ENCODE measurements at regions not wholly inside any gene's neighbourhood (a gene's known extent, or its start where the extent isn't known, plus 50 kb on each side); places are given as distances from the start of the nearest gene placed in this dataset.
A peak's percentile ranks its signal among the peaks of the same experiment; 100 is the strongest.

- peak; percentile 9; the same call in 1 of the 2 replicates for TF ChIP-seq SIN3A (IDR thresholded peaks at IDR 0.05; ENCODE audit: borderline replicate concordance, insufficient read depth, low read length)
- peak; percentile 18 for TF ChIP-seq FOXP2 (optimal IDR thresholded peaks at IDR 0.05; ENCODE audit: borderline replicate concordance, extremely low read depth, extremely low read length, insufficient read depth)
- no peak for TF ChIP-seq POLR2AphosphoS5 (IDR thresholded peaks at IDR 0.05; ENCODE audit: low read depth, low read length)
Measured at GRCh38 chr5:38783011-38783561, 62.7 kb upstream of the OSMR start.

DNA sequence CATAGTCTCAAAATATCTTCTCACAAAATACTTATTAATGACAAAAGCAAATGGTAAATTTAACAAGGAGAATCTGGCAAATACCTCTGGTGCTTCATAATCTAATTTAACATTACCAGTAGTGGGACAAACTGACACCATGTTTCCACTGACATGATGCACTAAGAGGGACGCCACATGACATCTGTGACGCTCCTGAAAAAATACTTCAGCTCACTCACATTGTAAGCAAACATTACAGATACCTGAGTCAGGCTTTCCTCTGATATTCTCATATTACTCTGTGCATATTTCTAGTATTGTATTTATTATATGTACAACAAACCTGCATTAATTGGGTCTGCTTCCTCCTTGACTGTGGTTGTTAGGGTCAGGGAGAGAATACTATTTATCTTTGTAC is 56.7 kb upstream of the OSMR start:
- TF ChIP-seq TAF1 (IDR thresholded peaks at IDR 0.05; ENCODE audit: borderline replicate concordance, insufficient read depth, low read length) (no peak), FOXP2 (optimal IDR thresholded peaks at IDR 0.05; ENCODE audit: borderline replicate concordance, extremely low read depth, extremely low read length, insufficient read depth) (no peak), POLR2AphosphoS5 (IDR thresholded peaks at IDR 0.05; ENCODE audit: low read depth, low read length) (no peak), SIN3A (IDR thresholded peaks at IDR 0.05; ENCODE audit: borderline replicate concordance, insufficient read depth, low read length) (no peak), REST (IDR thresholded peaks at IDR 0.05; ENCODE audit: insufficient read depth in 1 of 2, low read depth in 2 of 2, low read length in 2 of 2) (no peak)

DNA sequence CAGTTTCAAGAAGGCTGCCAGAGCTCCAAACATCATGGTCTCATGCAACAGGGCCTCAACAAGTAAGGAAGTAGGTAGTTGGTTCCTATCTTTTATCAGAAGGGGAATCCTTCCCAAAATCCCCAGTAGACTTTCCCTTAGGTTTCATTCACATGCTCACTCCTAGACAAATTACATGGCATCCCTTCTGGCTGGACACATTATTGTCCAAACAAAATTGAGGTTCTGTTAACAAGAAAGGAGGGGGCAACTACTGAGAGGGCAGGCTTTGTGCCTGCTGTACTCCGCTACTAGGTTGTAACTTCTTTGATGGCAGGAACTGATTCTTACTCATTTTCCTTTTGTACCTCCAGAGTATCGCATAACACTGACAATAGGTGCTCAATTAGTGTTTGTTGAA is 56.0 kb upstream of the OSMR start:
- TF ChIP-seq SIN3A (IDR thresholded peaks at IDR 0.05; ENCODE audit: borderline replicate concordance, insufficient read depth, low read length), result no peak
- TF ChIP-seq FOXP2 (optimal IDR thresholded peaks at IDR 0.05; ENCODE audit: borderline replicate concordance, extremely low read depth, extremely low read length, insufficient read depth), result no peak
- no peak for TF ChIP-seq POLR2AphosphoS5 (IDR thresholded peaks at IDR 0.05; ENCODE audit: low read depth, low read length)
- TF ChIP-seq TAF1 (IDR thresholded peaks at IDR 0.05; ENCODE audit: borderline replicate concordance, insufficient read depth, low read length), result no peak
- no peak for TF ChIP-seq REST (IDR thresholded peaks at IDR 0.05; ENCODE audit: insufficient read depth in 1 of 2, low read depth in 2 of 2, low read length in 2 of 2)

GRCh38 chr5:38790268-38790667 is 55.5 kb upstream of the OSMR start:
- TF ChIP-seq POLR2AphosphoS5 (IDR thresholded peaks at IDR 0.05; ENCODE audit: low read depth, low read length), result no peak
- TF ChIP-seq REST (IDR thresholded peaks at IDR 0.05; ENCODE audit: insufficient read depth in 1 of 2, low read depth in 2 of 2, low read length in 2 of 2), result no peak
- TF ChIP-seq TAF1 (IDR thresholded peaks at IDR 0.05; ENCODE audit: borderline replicate concordance, insufficient read depth, low read length), result no peak
- TF ChIP-seq SIN3A (IDR thresholded peaks at IDR 0.05; ENCODE audit: borderline replicate concordance, insufficient read depth, low read length), result no peak
- TF ChIP-seq FOXP2 (optimal IDR thresholded peaks at IDR 0.05; ENCODE audit: borderline replicate concordance, extremely low read depth, extremely low read length, insufficient read depth), result no peak

GRCh38 chr5:38790891-38791290 is 54.9 kb upstream of the OSMR start:
- TF ChIP-seq FOXP2 (optimal IDR thresholded peaks at IDR 0.05; ENCODE audit: borderline replicate concordance, extremely low read depth, extremely low read length, insufficient read depth), result no peak
- TF ChIP-seq POLR2AphosphoS5 (IDR thresholded peaks at IDR 0.05; ENCODE audit: low read depth, low read length), result no peak

DNA sequence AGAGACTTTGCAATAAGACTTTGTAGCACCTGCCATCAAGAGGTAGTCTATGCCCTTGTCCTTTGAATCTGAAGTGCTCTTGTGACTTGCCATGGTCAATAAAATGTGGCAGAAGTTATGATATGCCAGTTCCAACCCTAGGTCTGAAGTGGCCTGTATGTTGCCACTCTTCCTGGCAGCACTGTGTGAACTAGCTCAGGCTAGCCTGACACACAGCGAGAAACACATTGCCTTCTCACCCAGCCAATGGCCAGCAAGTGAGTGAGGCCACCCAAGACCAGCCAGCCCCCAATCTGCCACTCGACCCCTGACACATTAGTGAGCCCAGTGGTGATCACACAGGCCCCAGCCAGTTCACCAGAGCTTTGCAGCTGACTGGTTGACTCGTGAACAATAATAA is 52.7 kb upstream of the OSMR start:
- TF ChIP-seq POLR2AphosphoS5 (IDR thresholded peaks at IDR 0.05; ENCODE audit: low read depth, low read length), result no peak
- TF ChIP-seq SIN3A (IDR thresholded peaks at IDR 0.05; ENCODE audit: borderline replicate concordance, insufficient read depth, low read length), result no peak
- TF ChIP-seq TAF1 (IDR thresholded peaks at IDR 0.05; ENCODE audit: borderline replicate concordance, insufficient read depth, low read length), result no peak
- no peak for TF ChIP-seq FOXP2 (optimal IDR thresholded peaks at IDR 0.05; ENCODE audit: borderline replicate concordance, extremely low read depth, extremely low read length, insufficient read depth)
- no peak for TF ChIP-seq REST (IDR thresholded peaks at IDR 0.05; ENCODE audit: insufficient read depth in 1 of 2, low read depth in 2 of 2, low read length in 2 of 2)

Measured in PFSK-1 (cell line).